Stomach (tissue), 4 donors: ENCODE measurements at regions not wholly inside any gene's neighbourhood (a gene's known extent, or its start where the extent isn't known, plus 50 kb on each side); places are given as distances from the start of the nearest gene placed in this dataset.

Experiments used
- CTCF ChIP-seq, 7 experiments: fragments of 450-650 bp in 4 of 7; fragments of 200-600 bp in 3 of 7; sonication (generic) in 3 of 7; IDR thresholded peaks; one replicate each; pipeline ENCODE4 v1.5.1; 2016 to 2019; ENCODE audit warnings: antibody characterized with exemption in 7 of 7, control low read depth in 2 of 7, mild to moderate bottlenecking in 1 of 7
- POLR2A ChIP-seq, 4 donors: fragments of 450-650 bp; IDR thresholded peaks; one replicate each; pipeline ENCODE4 v1.6.1; 2016; ENCODE audit warnings: antibody characterized with exemption in 4 of 4, control low read depth in 2 of 4, mild to moderate bottlenecking in 1 of 4, moderate library complexity in 1 of 4
- POLR2AphosphoS5 ChIP-seq, 3 donors: sonication (generic); formaldehyde crosslinking; IDR thresholded peaks; one replicate each; pipeline ENCODE4 v1.6.1; 2016; ENCODE audit warnings: antibody characterized with exemption in 3 of 3

GRCh38 chrX:37942170-37942569, 64.2 kb upstream of the SYTL5 start:
- TF ChIP-seq POLR2A (IDR thresholded peaks at IDR 0.05) (no peak), CTCF (IDR thresholded peaks at IDR 0.05) (no peak), POLR2AphosphoS5 (IDR thresholded peaks at IDR 0.05) (no peak)
